NCI-H187 treated with DMSO at 0.1 percent for 48 hours (cell line): ENCODE measurements at regions not wholly inside any gene's neighbourhood (a gene's known extent, or its start where the extent isn't known, plus 50 kb on each side); places are given as distances from the start of the nearest gene placed in this dataset.

Experiments used
- DNase-seq: peaks from one replicate; lab custom pipeline; 2025; lab: John Stamatoyannopoulos, UW

- no peak for DNase-seq
These were observed 404.6 kb upstream of the NRP1 start for GRCh38 chr10:33739031-33739430.

- no peak for DNase-seq
These were observed 401.0 kb upstream of the NRP1 start for GRCh38 chr10:33735464-33735923.

- no peak for DNase-seq
These were observed 400.1 kb upstream of the NRP1 start for GRCh38 chr10:33734393-33735155.

GRCh38 chr10:33733058-33733457 lies 398.6 kb upstream of the NRP1 start:
- DNase-seq: no peak

GRCh38 chr10:33732161-33732680 lies 397.8 kb upstream of the NRP1 start:
- DNase-seq: no peak

- DNase-seq: no peak
These were observed 396.9 kb upstream of the NRP1 start for GRCh38 chr10:33731322-33731721.

GRCh38 chr10:33725430-33725829 lies 391.0 kb upstream of the NRP1 start:
- DNase-seq: no peak

GRCh38 chr10:33723181-33723580 lies 388.7 kb upstream of the NRP1 start:
- no peak for DNase-seq

GRCh38 chr10:33722067-33722466 lies 387.6 kb upstream of the NRP1 start:
- no peak for DNase-seq

GRCh38 chr10:33721509-33721908 lies 387.0 kb upstream of the NRP1 start:
- no peak for DNase-seq

- no peak for DNase-seq
These were observed 385.7 kb upstream of the NRP1 start for GRCh38 chr10:33720161-33720560.

- DNase-seq: no peak
These were observed 384.7 kb upstream of the NRP1 start for GRCh38 chr10:33719005-33719703.

- DNase-seq: no peak
These were observed 382.2 kb upstream of the NRP1 start for GRCh38 chr10:33716501-33717267.

- no peak for DNase-seq
These were observed 381.0 kb upstream of the NRP1 start for GRCh38 chr10:33715303-33715975.

- no peak for DNase-seq
These were observed 378.4 kb upstream of the NRP1 start for GRCh38 chr10:33712825-33713224.

- no peak for DNase-seq
These were observed 375.5 kb upstream of the NRP1 start for GRCh38 chr10:33710006-33710405.

GRCh38 chr10:33709008-33709753 lies 374.7 kb upstream of the NRP1 start:
- no peak for DNase-seq

- no peak for DNase-seq
These were observed 374.1 kb upstream of the NRP1 start for GRCh38 chr10:33708561-33708960.

GRCh38 chr10:33706746-33707145 lies 372.3 kb upstream of the NRP1 start:
- DNase-seq: no peak

GRCh38 chr10:33706191-33706590 lies 371.7 kb upstream of the NRP1 start:
- no peak for DNase-seq

GRCh38 chr10:33704214-33704830 lies 369.9 kb upstream of the NRP1 start:
- DNase-seq: no peak
